ENCODE measurements at regions not wholly inside any gene's neighbourhood (a gene's known extent, or its start where the extent isn't known, plus 50 kb on each side); places are given as distances from the start of the nearest gene placed in this dataset.
"Not testable (repeated sequence)": the region's sequence is repeated elsewhere in the genome, so short reads cannot be mapped to it uniquely, and the experiment has no call there.

- Histone ChIP-seq H3K4me2 (ENCODE audit: low read length) (no peak overlapping the region), H3K9me2 (replicated peaks; ENCODE audit: low read length) (no peaks in the 10 kb centered on the region), H3K4me3 (ENCODE audit: low read length) (no peak overlapping the region), H3K9ac (ENCODE audit: low read length) (no peak overlapping the region), H3K4me1 (ENCODE audit: insufficient read depth, low read length) (peaks cover 17% of the 10 kb centered on the region; the same call in 1 of the 2 replicates), H3K9me3 (ENCODE audit: low read length) (no peaks in the 10 kb centered on the region), H3K27me3 (ENCODE audit: low read length) (no peaks in the 10 kb centered on the region), H2AFZ (ENCODE audit: low read length) (no peak overlapping the region), H4K20me1 (ENCODE audit: low read length) (no peaks in the 10 kb centered on the region), H3F3A (ENCODE audit: low read length, unreplicated experiment) (no peaks in the 10 kb centered on the region), H3K27ac (ENCODE audit: low read length) (no peak overlapping the region), H3K79me2 (ENCODE audit: low read length) (no peaks in the 10 kb centered on the region), H3K36me3 (ENCODE audit: low read depth, low read length) (no peaks in the 10 kb centered on the region)
- intact Hi-C loops (cut with micrococcal nuclease) = no loop called here
- ChIA-PET CTCF (no interaction called here), POLR2A (ENCODE audit: unreplicated experiment) (no interaction called here)
- ATAC-seq (peak; percentile 35; the same call in 1 of the 2 replicates), DNase-seq (peak; percentile 49)
- BruUV-seq (replicated peaks) = no TSS peak
- TF ChIP-seq CTCF (conservative IDR thresholded peaks at IDR 0.05; ENCODE audit: low read depth, low read length) (no peak), EZH2phosphoT487 (IDR thresholded peaks at IDR 0.05; ENCODE audit: borderline replicate concordance, low read length) (no peak), EZH2 (IDR thresholded peaks at IDR 0.05; ENCODE audit: low read length, unreplicated experiment) (no peak)
Observed at GRCh38 chr2:109690822-109691541, 76.8 kb downstream of the SOWAHC start.

- H3F3A ChIP-seq (ENCODE audit: low read length, unreplicated experiment) = no peaks in the 10 kb centered on the region
- intact Hi-C loops (cut with micrococcal nuclease) = no loop called here
- DNase-seq (no peak), ATAC-seq (no peak)
- peaks cover 17% of the 10 kb centered on the region; the same call in 1 of the 2 replicates for H3K4me1 ChIP-seq (ENCODE audit: insufficient read depth, low read length)
- no peaks in the 10 kb centered on the region for H3K27me3 ChIP-seq (ENCODE audit: low read length)
- ChIA-PET CTCF (no interaction called here), POLR2A (ENCODE audit: unreplicated experiment) (no interaction called here)
- no peaks in the 10 kb centered on the region for H3K9me2 ChIP-seq (replicated peaks; ENCODE audit: low read length)
- no peak overlapping the region for H3K4me2 ChIP-seq (ENCODE audit: low read length)
- no peaks in the 10 kb centered on the region for H3K36me3 ChIP-seq (ENCODE audit: low read depth, low read length)
- H4K20me1 ChIP-seq (ENCODE audit: low read length) = no peaks in the 10 kb centered on the region
- no peak overlapping the region for H3K4me3 ChIP-seq (ENCODE audit: low read length)
- no TSS peak for BruUV-seq (replicated peaks)
- no peak overlapping the region for H3K27ac ChIP-seq (ENCODE audit: low read length)
- no peak overlapping the region for H2AFZ ChIP-seq (ENCODE audit: low read length)
- TF ChIP-seq EZH2phosphoT487 (IDR thresholded peaks at IDR 0.05; ENCODE audit: borderline replicate concordance, low read length) (no peak), EZH2 (IDR thresholded peaks at IDR 0.05; ENCODE audit: low read length, unreplicated experiment) (no peak), CTCF (conservative IDR thresholded peaks at IDR 0.05; ENCODE audit: low read depth, low read length) (no peak)
- no peaks in the 10 kb centered on the region for H3K9me3 ChIP-seq (ENCODE audit: low read length)
- H3K79me2 ChIP-seq (ENCODE audit: low read length) = no peaks in the 10 kb centered on the region
- no peak overlapping the region for H3K9ac ChIP-seq (ENCODE audit: low read length)
Observed at GRCh38 chr2:109692013-109692743, 78.0 kb downstream of the SOWAHC start.

GRCh38 chr2:109692831-109693230, 78.7 kb downstream of the SOWAHC start:
- H3K36me3 ChIP-seq (ENCODE audit: low read depth, low read length); ATAC-seq; H3K4me3 ChIP-seq (ENCODE audit: low read length); H3K4me2 ChIP-seq (ENCODE audit: low read length); DNase-seq; H3K9me2 ChIP-seq (replicated peaks; ENCODE audit: low read length); POLR2A ChIA-PET (ENCODE audit: unreplicated experiment); H3K9ac ChIP-seq (ENCODE audit: low read length); H3F3A ChIP-seq (ENCODE audit: low read length, unreplicated experiment); H4K20me1 ChIP-seq (ENCODE audit: low read length); CTCF ChIA-PET; H2AFZ ChIP-seq (ENCODE audit: low read length); H3K27me3 ChIP-seq (ENCODE audit: low read length); H3K27ac ChIP-seq (ENCODE audit: low read length); intact Hi-C loops (cut with micrococcal nuclease); H3K79me2 ChIP-seq (ENCODE audit: low read length); H3K9me3 ChIP-seq (ENCODE audit: low read length); BruUV-seq (replicated peaks): not testable (repeated sequence)
- peaks cover 17% of the 10 kb centered on the region; the same call in 1 of the 2 replicates for H3K4me1 ChIP-seq (ENCODE audit: insufficient read depth, low read length)

- POLR2A ChIA-PET (ENCODE audit: unreplicated experiment); H3K27me3 ChIP-seq (ENCODE audit: low read length); DNase-seq; ATAC-seq; H3K27ac ChIP-seq (ENCODE audit: low read length); H3K9ac ChIP-seq (ENCODE audit: low read length); H3K9me2 ChIP-seq (replicated peaks; ENCODE audit: low read length); H3K36me3 ChIP-seq (ENCODE audit: low read depth, low read length); H3K4me2 ChIP-seq (ENCODE audit: low read length); H3K79me2 ChIP-seq (ENCODE audit: low read length); intact Hi-C loops (cut with micrococcal nuclease); H4K20me1 ChIP-seq (ENCODE audit: low read length); CTCF ChIA-PET; H2AFZ ChIP-seq (ENCODE audit: low read length); BruUV-seq (replicated peaks); H3F3A ChIP-seq (ENCODE audit: low read length, unreplicated experiment); H3K9me3 ChIP-seq (ENCODE audit: low read length); H3K4me3 ChIP-seq (ENCODE audit: low read length): not testable (repeated sequence)
- H3K4me1 ChIP-seq (ENCODE audit: insufficient read depth, low read length) = peaks cover 17% of the 10 kb centered on the region; the same call in 1 of the 2 replicates
Observed at GRCh38 chr2:109693292-109693691, 79.1 kb downstream of the SOWAHC start.
